GM21825 (cell line): ENCODE measurements at regions not wholly inside any gene's neighbourhood (a gene's known extent, or its start where the extent isn't known, plus 50 kb on each side); places are given as distances from the start of the nearest gene placed in this dataset.

Source experiments
- ATAC-seq: cut with Tn5 transposase; IDR thresholded peaks from one replicate; pipeline ENCODE4 v1.9.1; 2021; ENCODE audit warnings: mild to moderate bottlenecking, moderate library complexity; ENCODE audit not compliant: unreplicated experiment

- ATAC-seq: no peak
Measured at GRCh38 chr22:48588878-48589450, 1238.7 kb downstream of the BRD1 start.

- no peak for ATAC-seq
Measured at GRCh38 chr22:48588151-48588877, 1239.4 kb downstream of the BRD1 start.

- no peak for ATAC-seq
Measured at GRCh38 chr22:48587236-48587865, 1240.3 kb downstream of the BRD1 start.

DNA sequence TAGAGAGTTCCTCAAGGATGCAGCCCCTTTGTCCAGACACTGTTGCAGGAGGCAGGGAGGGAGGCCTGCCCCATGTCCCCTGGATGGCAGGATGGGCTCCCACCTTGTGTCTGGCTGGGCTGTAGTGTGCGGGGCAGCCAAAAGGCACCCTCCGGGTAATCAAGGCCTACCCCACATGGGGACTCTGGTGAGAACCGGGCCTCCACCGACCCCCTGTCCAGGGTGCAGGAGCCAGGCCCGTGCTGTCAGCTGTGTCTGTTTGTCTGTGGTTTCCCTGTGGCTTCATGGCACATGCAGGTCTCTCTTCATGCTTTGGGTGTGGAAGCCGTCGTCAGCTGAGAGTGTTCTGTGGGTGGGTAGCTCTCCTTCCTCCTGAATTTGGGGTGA is 1240.9 kb downstream of the BRD1 start:
- no peak for ATAC-seq

DNA sequence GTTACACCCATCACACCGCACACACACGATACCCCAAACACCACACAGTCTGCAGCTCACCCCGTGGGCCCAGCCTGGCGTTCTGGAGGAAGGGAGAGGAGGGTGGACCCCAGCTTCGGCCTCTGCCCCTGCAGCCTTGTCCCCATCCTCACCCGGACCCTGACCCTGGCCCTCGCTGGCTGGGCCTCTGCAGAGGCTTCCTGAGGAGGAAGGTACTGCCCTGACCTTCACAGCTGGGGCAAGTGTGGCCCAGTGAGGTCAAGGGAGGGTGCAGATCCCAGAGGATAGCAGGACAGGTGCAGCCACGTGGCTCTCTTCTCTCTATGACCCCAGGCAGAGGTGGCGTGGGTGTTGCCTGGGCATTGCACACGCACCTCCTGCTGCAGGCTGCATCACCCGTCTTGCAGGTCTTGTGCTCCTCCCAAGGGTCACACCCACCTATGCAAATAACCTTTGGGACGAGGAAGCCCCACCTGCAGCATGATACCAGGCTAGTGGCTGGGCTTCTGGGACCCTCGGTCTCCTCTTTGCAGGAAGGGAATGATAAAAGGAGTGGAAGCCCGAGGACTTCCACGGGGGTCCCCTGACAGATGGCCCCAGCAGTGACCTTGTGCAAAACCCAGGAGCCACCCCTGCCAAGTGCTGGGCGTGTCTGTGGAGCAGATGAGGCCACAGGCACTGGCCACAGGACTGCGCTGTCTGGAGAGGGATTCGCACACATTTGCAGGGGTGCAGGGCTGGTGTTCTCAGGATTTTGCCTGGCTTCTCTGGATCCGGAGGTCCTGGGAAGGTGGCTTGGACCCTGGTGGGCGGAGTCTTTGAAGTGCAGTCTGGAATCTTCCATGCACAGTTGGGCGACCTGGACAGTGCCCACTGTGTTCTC is 1241.5 kb downstream of the BRD1 start:
- ATAC-seq: no peak

GRCh38 chr22:48584170-48584569 is 1243.5 kb downstream of the BRD1 start:
- no peak for ATAC-seq

DNA sequence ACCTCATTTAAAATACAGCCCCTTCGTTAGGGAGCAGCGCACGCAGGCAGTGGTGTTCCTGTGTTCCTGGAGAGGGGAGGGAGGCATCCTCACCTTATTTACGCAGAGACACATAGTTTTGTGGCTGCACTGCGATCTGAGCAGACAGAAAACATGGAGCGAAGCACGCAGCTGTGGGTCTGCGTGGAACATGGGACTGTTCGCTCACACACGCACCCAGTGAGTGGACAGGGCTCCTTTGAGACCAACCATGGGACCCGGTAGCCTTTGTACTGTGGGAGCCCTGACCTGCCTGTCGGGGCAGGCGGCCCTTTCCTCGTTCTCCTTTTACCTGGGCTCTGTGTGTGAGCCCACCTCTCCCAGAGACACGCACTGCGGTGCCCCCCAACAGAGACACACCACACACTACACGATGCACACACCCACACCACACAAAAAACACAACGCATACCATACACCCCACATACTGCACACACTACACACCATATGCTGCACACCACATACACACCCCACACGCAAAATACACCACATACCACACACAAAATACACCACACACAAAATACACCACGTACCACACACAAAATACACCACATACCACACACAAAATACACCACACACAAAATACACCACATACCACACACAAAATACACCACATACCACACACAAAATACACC is 1245.7 kb downstream of the BRD1 start:
- no peak for ATAC-seq

- no peak for ATAC-seq
Measured at GRCh38 chr22:48581205-48581766, 1246.4 kb downstream of the BRD1 start.

GRCh38 chr22:48580481-48580970 is 1247.1 kb downstream of the BRD1 start:
- ATAC-seq: no peak

DNA sequence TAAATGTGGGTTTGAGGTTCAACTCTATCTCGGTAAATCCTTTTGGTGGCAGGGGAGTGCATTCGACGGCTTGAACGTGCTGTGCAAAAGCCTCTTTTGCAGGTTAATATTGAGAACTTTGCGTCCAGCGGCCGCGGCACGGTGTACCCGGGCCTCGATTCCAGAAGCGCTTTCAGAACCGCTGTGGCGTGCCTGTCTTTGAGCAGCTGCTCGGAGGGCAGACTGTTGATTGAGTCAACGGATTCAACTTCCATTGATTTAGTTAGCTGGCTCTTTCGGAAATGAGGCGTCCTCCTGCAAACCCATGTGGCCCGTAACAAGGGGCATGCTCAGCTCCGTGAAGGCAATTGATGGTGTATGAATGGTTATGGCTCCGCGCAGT is 1247.8 kb downstream of the BRD1 start:
- no peak for ATAC-seq

- ATAC-seq: no peak
Measured at GRCh38 chr22:48579043-48579927, 1248.4 kb downstream of the BRD1 start.

DNA sequence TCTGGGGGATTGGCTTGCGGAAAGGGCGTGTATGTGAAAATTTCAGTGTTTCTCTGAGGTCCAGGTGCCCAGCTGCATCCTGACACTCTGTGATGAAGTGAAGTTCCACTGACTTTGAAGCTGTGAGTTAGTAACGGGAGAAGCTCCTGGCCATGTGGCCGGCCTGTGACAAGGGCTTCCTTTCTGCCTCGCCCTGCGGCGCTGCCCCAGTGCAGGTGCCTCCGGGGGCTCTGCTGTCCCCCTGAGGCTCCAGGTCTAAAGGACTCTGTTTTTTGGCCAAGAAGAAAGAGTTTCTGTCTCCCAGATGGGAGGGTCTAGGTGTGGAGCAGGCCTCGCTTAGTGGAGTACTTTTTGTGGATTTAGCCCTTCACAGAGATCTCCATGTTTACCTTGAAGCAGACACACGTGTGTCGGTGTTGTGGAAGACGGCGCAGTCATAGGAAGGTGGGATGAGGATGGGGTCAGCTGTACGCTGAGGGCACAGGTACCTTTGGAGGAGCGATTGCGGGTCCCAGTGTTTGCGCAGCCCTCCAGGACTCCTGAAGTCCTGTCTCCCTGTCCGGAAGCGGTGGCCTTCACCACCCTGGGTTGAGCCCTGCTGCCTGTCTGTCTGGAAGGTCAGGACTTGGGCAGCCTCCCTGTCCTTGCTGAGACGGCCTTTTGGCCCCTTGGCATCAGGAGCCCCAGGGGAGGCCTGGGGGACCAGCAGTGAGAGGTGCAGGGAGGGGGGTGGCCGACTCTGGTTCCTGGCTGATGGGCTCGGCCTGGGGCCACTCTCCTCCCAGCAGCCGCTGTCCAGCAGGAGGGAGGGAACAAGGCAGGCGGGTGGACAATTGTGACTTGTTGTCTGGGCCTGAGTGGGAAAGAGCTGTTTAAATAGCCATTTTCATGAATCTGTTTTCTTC is 1249.3 kb downstream of the BRD1 start:
- no peak for ATAC-seq

DNA sequence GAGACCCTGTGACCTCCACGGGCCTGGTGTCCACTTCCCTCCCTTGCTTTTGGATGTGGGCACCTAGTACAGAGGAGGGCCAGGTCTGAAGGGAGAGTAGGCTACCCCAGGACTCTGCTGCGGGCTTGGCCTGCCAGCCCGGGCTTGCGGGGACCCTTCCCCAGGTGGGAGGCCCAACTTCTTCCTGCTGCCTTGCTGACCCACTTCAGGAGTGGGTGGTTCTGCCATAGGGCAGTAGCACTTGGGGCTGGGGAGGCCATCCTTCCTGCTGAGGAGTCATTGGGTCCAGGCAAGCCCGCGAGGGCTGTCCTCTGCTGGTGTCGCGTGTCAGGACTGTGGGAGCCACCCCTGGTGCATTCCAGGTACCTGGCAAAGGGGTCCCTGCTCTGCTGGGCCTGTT is 1250.0 kb downstream of the BRD1 start:
- no peak for ATAC-seq

DNA sequence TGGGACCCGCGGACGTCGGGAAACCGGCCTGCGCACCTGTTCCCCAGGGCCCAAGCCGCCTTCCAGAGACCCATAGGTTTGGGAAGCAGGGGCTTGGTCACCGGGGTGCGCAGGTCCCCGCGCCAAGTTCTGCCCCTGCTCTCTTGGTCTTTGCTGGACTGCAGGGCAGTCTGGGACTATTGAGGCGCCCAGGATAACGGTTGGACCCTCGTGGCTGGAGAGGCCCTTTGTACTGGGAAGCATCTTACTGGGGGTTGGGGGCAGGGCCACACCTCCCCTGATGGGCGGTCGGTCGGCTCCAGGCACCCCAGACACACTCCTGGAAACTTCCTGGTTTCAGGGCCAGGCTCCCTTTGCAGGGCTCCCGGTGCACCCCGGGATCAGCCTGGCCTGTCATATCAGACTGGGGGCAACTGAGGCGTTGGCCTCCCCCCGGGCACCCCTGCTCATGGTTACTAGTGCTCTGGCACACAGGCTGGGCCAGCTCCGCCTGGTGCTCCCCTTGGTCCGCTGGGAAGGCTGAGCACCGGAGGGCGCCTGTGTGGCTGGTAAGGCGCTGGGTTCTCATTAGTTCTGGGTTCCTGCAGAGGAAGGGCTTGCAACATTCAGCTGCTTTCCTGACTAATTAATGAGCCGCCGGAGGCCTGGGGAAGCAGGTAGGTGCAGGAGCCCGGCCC is 1250.5 kb downstream of the BRD1 start:
- no peak for ATAC-seq

- no peak for ATAC-seq
Measured at GRCh38 chr22:48576333-48577013, 1251.2 kb downstream of the BRD1 start.

DNA sequence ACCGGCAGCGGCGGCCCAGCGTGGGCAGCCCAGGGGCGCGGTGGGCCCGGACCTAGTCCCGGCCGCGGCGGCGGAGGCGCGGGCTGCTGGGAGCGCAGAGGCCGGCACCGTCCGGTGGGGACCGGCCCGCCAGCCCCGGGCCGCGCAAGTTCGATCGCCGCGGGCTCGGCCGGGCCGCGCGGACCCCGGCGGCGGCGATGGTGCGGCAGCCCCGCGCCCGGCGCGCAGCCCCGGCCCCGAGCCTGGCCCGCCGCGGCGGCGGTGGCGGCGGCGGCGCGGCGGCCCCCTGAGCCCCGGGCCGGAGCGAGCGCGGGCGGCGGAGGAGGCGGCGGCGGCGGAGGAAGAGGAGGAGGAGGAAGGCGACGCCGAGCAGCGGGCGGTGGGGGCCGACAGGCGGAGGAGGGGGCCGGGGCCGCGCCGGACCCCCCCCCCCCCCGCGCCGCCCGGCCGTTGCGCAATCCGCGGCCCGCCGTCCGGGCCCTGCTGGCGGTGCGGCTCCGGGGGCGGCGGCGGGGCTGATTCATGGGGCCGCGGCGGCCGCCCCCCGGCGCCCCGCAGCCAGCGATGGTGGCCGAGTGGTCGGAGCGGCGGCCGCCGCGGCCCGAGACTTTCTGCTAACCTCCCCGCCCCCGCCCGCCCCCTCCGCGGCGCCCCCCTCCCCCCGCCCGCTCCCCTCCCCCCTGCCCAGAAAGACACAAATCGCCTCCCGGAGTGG is 1251.9 kb downstream of the BRD1 start:
- ATAC-seq: no peak
